ENCODE measurements at regions not wholly inside any gene's neighbourhood (a gene's known extent, or its start where the extent isn't known, plus 50 kb on each side); places are given as distances from the start of the nearest gene placed in this dataset.

- no peak for TF ChIP-seq EZH2 (IDR thresholded peaks at IDR 0.05; ENCODE audit: low read length)
- TF ChIP-seq CTCF (optimal IDR thresholded peaks at IDR 0.05 in 1 of 3, IDR thresholded peaks at IDR 0.05 in 1 of 3, conservative IDR thresholded peaks at IDR 0.05 in 1 of 3; ENCODE audit: extremely low read depth in 1 of 3, insufficient read depth in 2 of 3, low read length in 3 of 3) = no peak
- Histone ChIP-seq H3K27ac (ENCODE audit: control insufficient read depth, insufficient read depth, low read length) (no peak overlapping the region), H3K9me3 (ENCODE audit: control insufficient read depth, low read depth, low read length) (no peaks in the 10 kb centered on the region), H2AFZ (ENCODE audit: control insufficient read depth, low read length) (no peak overlapping the region), H3K4me1 (ENCODE audit: control insufficient read depth, extremely low read depth, insufficient read depth, low read length) (no peaks in the 10 kb centered on the region), H3K4me2 (ENCODE audit: control insufficient read depth, extremely low read depth, insufficient read depth, low read depth, low read length) (no peak overlapping the region), H4K20me1 (ENCODE audit: control insufficient read depth, extremely low read depth, insufficient read depth, low read length) (no peaks in the 10 kb centered on the region), H3K9me1 (ENCODE audit: control insufficient read depth, extremely low read depth, insufficient read depth, low read length) (no peaks in the 10 kb centered on the region), H3K4me3 (ENCODE audit: control insufficient read depth in 2 of 3, extremely low read depth in 1 of 3, insufficient read depth in 2 of 3, low read depth in 1 of 3, low read length in 3 of 3) (no peak overlapping the region), H3K9ac (ENCODE audit: control insufficient read depth, extremely low read depth, insufficient read depth, low read length) (no peak overlapping the region), H3K27me3 (ENCODE audit: control insufficient read depth, extremely low read depth, insufficient read depth, low read length) (no peaks in the 10 kb centered on the region), H3K79me2 (ENCODE audit: control insufficient read depth, insufficient read depth, low read length) (no peaks in the 10 kb centered on the region), H3K36me3 (ENCODE audit: control insufficient read depth in 2 of 2, extremely low read depth in 1 of 2, insufficient read depth in 2 of 2, low read length in 2 of 2) (no peaks in the 10 kb centered on the region)
- no peak for DNase-seq (ENCODE audit: low read depth, low spot score)
- dilution Hi-C loops (cut with MboI; ENCODE audit: extremely low pct_ligation_motif_present, low sequenced_read_pairs) = no loop called here
- no peak for FAIRE-seq
These were observed 554.6 kb upstream of the ANO3 start for GRCh38 chr11:25777343-25777742.

GRCh38 chr11:25779033-25779432, 552.9 kb upstream of the ANO3 start:
- no peak for FAIRE-seq

More at GRCh38 chr11:25779033-25779432, 552.9 kb upstream of the ANO3 start:
- Histone ChIP-seq H3K9me3 (ENCODE audit: control insufficient read depth, low read depth, low read length) (no peaks in the 10 kb centered on the region), H2AFZ (ENCODE audit: control insufficient read depth, low read length) (no peak overlapping the region), H3K4me1 (ENCODE audit: control insufficient read depth, extremely low read depth, insufficient read depth, low read length) (no peaks in the 10 kb centered on the region), H3K4me2 (ENCODE audit: control insufficient read depth, extremely low read depth, insufficient read depth, low read depth, low read length) (no peak overlapping the region), H3K9ac (ENCODE audit: control insufficient read depth, extremely low read depth, insufficient read depth, low read length) (no peak overlapping the region), H3K4me3 (ENCODE audit: control insufficient read depth in 2 of 3, extremely low read depth in 1 of 3, insufficient read depth in 2 of 3, low read depth in 1 of 3, low read length in 3 of 3) (no peak overlapping the region), H3K27me3 (ENCODE audit: control insufficient read depth, extremely low read depth, insufficient read depth, low read length) (no peaks in the 10 kb centered on the region), H3K79me2 (ENCODE audit: control insufficient read depth, insufficient read depth, low read length) (no peaks in the 10 kb centered on the region), H3K9me1 (ENCODE audit: control insufficient read depth, extremely low read depth, insufficient read depth, low read length) (no peaks in the 10 kb centered on the region), H3K36me3 (ENCODE audit: control insufficient read depth in 2 of 2, extremely low read depth in 1 of 2, insufficient read depth in 2 of 2, low read length in 2 of 2) (no peaks in the 10 kb centered on the region), H3K27ac (ENCODE audit: control insufficient read depth, insufficient read depth, low read length) (no peak overlapping the region), H4K20me1 (ENCODE audit: control insufficient read depth, extremely low read depth, insufficient read depth, low read length) (no peaks in the 10 kb centered on the region)
- no peak for DNase-seq (ENCODE audit: low read depth, low spot score)
- TF ChIP-seq CTCF (optimal IDR thresholded peaks at IDR 0.05 in 1 of 3, IDR thresholded peaks at IDR 0.05 in 1 of 3, conservative IDR thresholded peaks at IDR 0.05 in 1 of 3; ENCODE audit: extremely low read depth in 1 of 3, insufficient read depth in 2 of 3, low read length in 3 of 3) (no peak), EZH2 (IDR thresholded peaks at IDR 0.05; ENCODE audit: low read length) (no peak)
- dilution Hi-C loops (cut with MboI; ENCODE audit: extremely low pct_ligation_motif_present, low sequenced_read_pairs) = no loop called here

All from keratinocyte (primary cell).